DND-41 (cell line): ENCODE measurements at regions not wholly inside any gene's neighbourhood (a gene's known extent, or its start where the extent isn't known, plus 50 kb on each side); places are given as distances from the start of the nearest gene placed in this dataset.

Experiments used
- ATAC-seq: fragments of 200-7000 bp; cut with Tn5 transposase; 3 replicates; pipeline ENCODE4 v1.9.1; 2021; ENCODE audit warnings: low read depth; ENCODE audit not compliant: insufficient read depth
- DNase-seq: peaks from one replicate; pipeline ENCODE4 v3.0.0-alpha.2; 2020
- H2AFZ ChIP-seq: 2 replicates; pipeline ENCODE4 v1.6.0; 2012; ENCODE audit warnings: low read depth, low read length
- H3K27ac ChIP-seq: 2 replicates; pipeline ENCODE4 v1.5.1; 2012; ENCODE audit warnings: low read length, inconsistent platforms
- H3K27me3 ChIP-seq: fragments of 200-600 bp; sonication (generic); 2 replicates; pipeline ENCODE4 v1.6.0; 2012; ENCODE audit warnings: low read length, mild to moderate bottlenecking, inconsistent platforms; ENCODE audit not compliant: insufficient read depth, poor library complexity
- H3K36me3 ChIP-seq: 2 replicates; pipeline ENCODE4 v1.5.1; 2012; ENCODE audit warnings: low read length, inconsistent platforms; ENCODE audit not compliant: insufficient read depth
- H3K4me1 ChIP-seq: 2 replicates; pipeline ENCODE4 v1.5.1; 2012; ENCODE audit warnings: mild to moderate bottlenecking, low read length; ENCODE audit not compliant: insufficient read depth
- H3K4me2 ChIP-seq: 2 replicates; pipeline ENCODE4 v1.6.0; 2012; ENCODE audit warnings: mild to moderate bottlenecking, moderate library complexity, low read length, inconsistent platforms; ENCODE audit not compliant: insufficient read depth
- H3K4me3 ChIP-seq, 2 experiments: fragments of 200-600 bp in 1 of 2; shearing (Covaris generic) in 1 of 2; 2 replicates each; pipeline ENCODE4 v1.5.1; 2012 to 2016; ENCODE audit warnings: inconsistent platforms in 2 of 2, low read length in 2 of 2, mild to moderate bottlenecking in 2 of 2, low read depth in 1 of 2, moderate library complexity in 1 of 2
- H3K79me2 ChIP-seq: 2 replicates; pipeline ENCODE4 v1.6.0; 2012; ENCODE audit warnings: low read length, inconsistent platforms; ENCODE audit not compliant: insufficient read depth
- H3K9ac ChIP-seq: 2 replicates; pipeline ENCODE4 v1.6.0; 2012; ENCODE audit warnings: low read depth, mild to moderate bottlenecking, inconsistent platforms, low read length, moderate library complexity
- H3K9me3 ChIP-seq: 2 replicates; pipeline ENCODE4 v1.5.1; 2012; ENCODE audit warnings: low read length, moderate library complexity, mild to moderate bottlenecking, inconsistent platforms; ENCODE audit not compliant: insufficient read depth, severe bottlenecking
- H4K20me1 ChIP-seq: 2 replicates; pipeline ENCODE4 v1.6.0; 2012; ENCODE audit warnings: low read length; ENCODE audit not compliant: insufficient read depth
- EZH2 ChIP-seq: IDR thresholded peaks from 3 replicates; pipeline ENCODE4 v1.6.1; 2012; ENCODE audit warnings: borderline replicate concordance, low read depth, mild to moderate bottlenecking, moderate library complexity, low read length, inconsistent platforms; ENCODE audit not compliant: severe bottlenecking
- TF ChIP-seq, protein P1 (sequence below): IDR thresholded peaks from 2 replicates; pipeline ENCODE4 v1.5.1; 2012; ENCODE audit warnings: borderline replicate concordance, low read length, moderate library complexity, mild to moderate bottlenecking; ENCODE audit not compliant: poor library complexity, severe bottlenecking; ENCODE audit errors: extremely low read depth

DNA sequence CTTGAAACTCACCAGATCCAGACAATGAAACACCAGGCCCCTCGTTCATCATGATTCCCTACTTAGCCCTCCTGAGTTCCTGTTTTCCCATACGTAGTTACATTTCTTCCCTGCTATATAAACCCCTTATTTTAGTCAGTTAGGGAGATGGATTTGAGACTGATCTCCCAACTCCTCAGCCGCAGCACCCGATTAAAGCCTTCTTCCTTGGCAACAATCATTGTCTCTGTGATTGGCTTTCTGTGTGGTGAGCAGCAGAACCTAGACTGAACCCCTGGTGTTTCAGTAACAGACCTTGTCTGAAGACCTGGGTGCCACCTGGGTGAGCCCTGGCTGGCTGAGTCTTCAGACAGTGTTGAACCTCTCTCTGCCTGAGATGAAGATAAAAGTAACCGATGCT is 118.0 kb downstream of the OAT start:
- no peaks in the 10 kb centered on the region for H3K27me3 ChIP-seq
- DNase-seq: no peak

GRCh38 chr10:124300224-124300623 is 118.5 kb downstream of the OAT start:
- no peak overlapping the region for H3K4me2 ChIP-seq
- no peak overlapping the region for H2AFZ ChIP-seq
- DNase-seq: no peak
- peaks cover 14% of the 10 kb centered on the region for H3K9me3 ChIP-seq
- H4K20me1 ChIP-seq: no peaks in the 10 kb centered on the region
- no peaks in the 10 kb centered on the region for H3K79me2 ChIP-seq
- H3K36me3 ChIP-seq: no peaks in the 10 kb centered on the region
- H3K4me1 ChIP-seq: no peaks in the 10 kb centered on the region
- no peak overlapping the region for H3K4me3 ChIP-seq
- no peaks in the 10 kb centered on the region for H3K27me3 ChIP-seq
- H3K9ac ChIP-seq: no peak overlapping the region
- H3K27ac ChIP-seq: no peak overlapping the region
- no peak for TF ChIP-seq EZH2
- TF ChIP-seq, protein P1, sequence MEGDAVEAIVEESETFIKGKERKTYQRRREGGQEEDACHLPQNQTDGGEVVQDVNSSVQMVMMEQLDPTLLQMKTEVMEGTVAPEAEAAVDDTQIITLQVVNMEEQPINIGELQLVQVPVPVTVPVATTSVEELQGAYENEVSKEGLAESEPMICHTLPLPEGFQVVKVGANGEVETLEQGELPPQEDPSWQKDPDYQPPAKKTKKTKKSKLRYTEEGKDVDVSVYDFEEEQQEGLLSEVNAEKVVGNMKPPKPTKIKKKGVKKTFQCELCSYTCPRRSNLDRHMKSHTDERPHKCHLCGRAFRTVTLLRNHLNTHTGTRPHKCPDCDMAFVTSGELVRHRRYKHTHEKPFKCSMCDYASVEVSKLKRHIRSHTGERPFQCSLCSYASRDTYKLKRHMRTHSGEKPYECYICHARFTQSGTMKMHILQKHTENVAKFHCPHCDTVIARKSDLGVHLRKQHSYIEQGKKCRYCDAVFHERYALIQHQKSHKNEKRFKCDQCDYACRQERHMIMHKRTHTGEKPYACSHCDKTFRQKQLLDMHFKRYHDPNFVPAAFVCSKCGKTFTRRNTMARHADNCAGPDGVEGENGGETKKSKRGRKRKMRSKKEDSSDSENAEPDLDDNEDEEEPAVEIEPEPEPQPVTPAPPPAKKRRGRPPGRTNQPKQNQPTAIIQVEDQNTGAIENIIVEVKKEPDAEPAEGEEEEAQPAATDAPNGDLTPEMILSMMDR: no peak
- no peak for ATAC-seq

More for the DNA sequence above, 118.0 kb downstream of the OAT start:
- Histone ChIP-seq H2AFZ (no peak overlapping the region), H4K20me1 (no peaks in the 10 kb centered on the region), H3K4me1 (no peaks in the 10 kb centered on the region), H3K9me3 (peaks cover 14% of the 10 kb centered on the region), H3K9ac (no peak overlapping the region), H3K27ac (no peak overlapping the region), H3K79me2 (no peaks in the 10 kb centered on the region), H3K4me3 (no peak overlapping the region), H3K4me2 (no peak overlapping the region), H3K36me3 (no peaks in the 10 kb centered on the region)
- TF ChIP-seq, protein P1: no peak
- no peak for TF ChIP-seq EZH2
- no peak for ATAC-seq

DNA sequence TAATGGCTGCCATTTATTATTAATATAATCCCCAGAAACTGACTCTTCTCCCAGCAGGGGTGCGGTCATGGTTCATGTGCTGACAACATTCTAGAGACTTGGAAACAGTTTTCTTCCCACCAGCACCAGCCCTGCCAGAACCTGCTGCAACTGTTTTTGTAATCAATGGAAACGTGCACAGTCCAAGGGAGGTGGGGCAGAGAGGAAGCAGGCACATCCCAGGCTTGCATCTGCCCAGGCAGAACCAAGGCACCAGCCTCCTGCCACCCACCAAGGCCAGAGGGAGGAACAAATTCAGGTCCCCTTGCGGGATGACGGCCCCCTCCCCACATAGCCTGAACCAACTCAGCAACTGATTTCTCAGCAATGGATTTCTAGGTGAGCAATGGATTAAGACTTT is 119.0 kb downstream of the OAT start:
- Histone ChIP-seq H3K36me3 (no peaks in the 10 kb centered on the region), H3K27ac (no peak overlapping the region), H3K27me3 (no peaks in the 10 kb centered on the region), H3K9ac (no peak overlapping the region), H3K79me2 (no peaks in the 10 kb centered on the region), H2AFZ (no peak overlapping the region), H3K4me3 (no peak overlapping the region), H3K4me2 (no peak overlapping the region), H3K4me1 (no peaks in the 10 kb centered on the region), H4K20me1 (no peaks in the 10 kb centered on the region), H3K9me3 (peaks cover 14% of the 10 kb centered on the region)
- TF ChIP-seq, protein P1: no peak
- TF ChIP-seq EZH2: no peak
- ATAC-seq: no peak
- DNase-seq: no peak

DNA sequence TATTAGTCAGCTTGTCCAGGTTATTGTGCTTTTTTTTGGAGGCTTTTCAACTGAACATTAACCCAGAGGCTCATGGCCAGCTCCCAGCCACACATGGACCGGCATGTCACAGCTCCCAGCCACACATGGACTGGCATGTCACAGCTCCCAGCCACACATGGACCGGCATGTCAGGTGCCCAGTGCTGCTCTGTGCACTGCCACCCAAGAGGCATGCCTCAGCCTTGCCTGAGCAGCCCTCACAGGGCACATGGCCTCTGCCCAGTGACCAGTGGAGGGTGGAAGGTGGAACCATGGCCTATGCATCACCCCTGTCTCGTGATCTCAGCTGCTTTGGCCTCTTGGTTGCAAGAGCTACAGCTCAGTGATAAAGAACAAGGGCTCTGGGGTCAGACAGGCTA is 119.8 kb downstream of the OAT start:
- no peak for TF ChIP-seq EZH2
- TF ChIP-seq, protein P1: no peak

More for the DNA sequence above, 119.8 kb downstream of the OAT start:
- Histone ChIP-seq H3K79me2 (no peaks in the 10 kb centered on the region), H4K20me1 (no peaks in the 10 kb centered on the region), H2AFZ (no peak overlapping the region), H3K4me2 (no peak overlapping the region), H3K36me3 (no peaks in the 10 kb centered on the region), H3K4me3 (no peak overlapping the region), H3K4me1 (no peaks in the 10 kb centered on the region), H3K27ac (no peak overlapping the region), H3K9ac (no peak overlapping the region), H3K27me3 (no peaks in the 10 kb centered on the region), H3K9me3 (peaks cover 14% of the 10 kb centered on the region)
- ATAC-seq (no peak), DNase-seq (no peak)
